HTR-8/SVneo (cell line): ENCODE measurements at regions not wholly inside any gene's neighbourhood (a gene's known extent, or its start where the extent isn't known, plus 50 kb on each side); places are given as distances from the start of the nearest gene placed in this dataset.
A peak's percentile ranks its signal among the peaks of the same experiment; 100 is the strongest.

Experiments
- DNase-seq: peaks from one replicate; pipeline ENCODE4 v3.0.0; 2011; ENCODE audit warnings: low spot score, mixed read lengths; ENCODE audit not compliant: insufficient read length
- FAIRE-seq: peaks from 2 replicates; lab custom pipeline; 2011; peaks lifted over from hg19 to GRCh38; lab: Jason Lieb, UNC

- FAIRE-seq (no peak), DNase-seq (no peak)
Observed at GRCh38 chr3:193779933-193780332, 186.9 kb downstream of the OPA1 start.

DNA sequence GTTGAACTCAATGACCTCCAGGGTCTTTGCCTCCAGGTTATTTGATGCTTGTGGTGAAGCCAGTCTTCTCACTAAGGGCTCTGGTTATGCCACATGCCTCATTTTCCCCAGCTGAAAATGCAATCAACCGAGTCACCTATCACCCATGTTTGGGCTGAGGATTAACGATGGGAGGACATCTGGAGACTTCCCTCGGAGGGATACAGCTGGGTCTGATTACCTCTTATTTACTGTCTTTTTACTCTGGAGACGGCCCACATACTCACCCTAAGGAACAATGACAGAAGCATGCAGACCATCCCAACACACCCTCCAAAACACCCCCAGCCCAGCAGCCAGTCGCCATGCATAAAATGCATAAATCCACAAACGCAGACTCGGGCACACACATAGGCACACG lies 187.4 kb downstream of the OPA1 start:
- FAIRE-seq (no peak), DNase-seq (no peak)

GRCh38 chr3:193780810-193781478 lies 187.9 kb downstream of the OPA1 start:
- DNase-seq, result peak; percentile 83
- FAIRE-seq, result no peak

GRCh38 chr3:193782276-193782647 lies 189.3 kb downstream of the OPA1 start:
- DNase-seq, result peak; percentile 67
- no peak for FAIRE-seq

DNA sequence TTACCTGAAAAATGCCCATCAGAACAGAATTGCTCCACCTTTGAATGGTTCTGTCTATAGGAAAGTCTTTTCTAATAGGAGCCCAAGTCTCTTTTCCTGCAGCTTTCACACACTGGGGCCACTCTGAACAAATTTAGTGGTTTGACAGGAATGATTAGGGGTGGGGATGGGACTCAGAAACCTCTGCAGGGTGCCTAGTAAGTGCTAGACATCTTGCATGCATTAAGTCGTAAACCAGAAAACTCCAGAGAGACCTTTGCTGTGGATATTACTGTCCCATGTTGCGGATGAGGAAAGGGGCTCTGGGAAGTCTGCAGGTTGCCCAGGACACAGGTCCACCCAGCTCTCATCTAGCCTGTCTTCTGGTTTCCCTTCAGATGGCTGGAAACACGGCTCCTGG lies 189.7 kb downstream of the OPA1 start:
- no peak for DNase-seq
- no peak for FAIRE-seq

- FAIRE-seq, result no peak
- no peak for DNase-seq
Observed at GRCh38 chr3:193783166-193783896, 190.3 kb downstream of the OPA1 start.

DNA sequence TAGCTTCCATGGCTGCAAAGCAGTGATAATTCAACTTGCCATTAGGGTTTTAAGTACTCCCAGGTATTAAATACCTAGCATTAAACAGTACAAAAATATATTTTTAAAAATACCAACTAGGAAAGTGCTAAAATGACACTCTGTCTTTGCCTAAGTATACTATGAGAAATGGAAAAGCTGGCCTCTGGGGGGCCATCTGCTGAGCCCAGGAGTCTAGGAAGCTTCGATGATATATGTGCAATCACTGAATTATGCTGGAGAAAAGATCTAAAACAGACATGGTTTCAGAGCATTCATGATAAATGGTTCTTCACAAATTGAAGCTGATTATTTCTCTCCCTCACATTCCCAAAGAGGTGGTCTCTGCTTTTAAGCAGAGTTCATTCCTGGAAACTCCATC lies 191.8 kb downstream of the OPA1 start:
- no peak for FAIRE-seq
- no peak for DNase-seq

- FAIRE-seq, result no peak
Observed at GRCh38 chr3:193787496-193787870, 194.5 kb downstream of the OPA1 start.

GRCh38 chr3:193788189-193788991 lies 195.4 kb downstream of the OPA1 start:
- DNase-seq (peak; percentile 83), FAIRE-seq (no peak)

More at GRCh38 chr3:193787496-193787870, 194.5 kb downstream of the OPA1 start:
- no peak for DNase-seq

GRCh38 chr3:193789455-193789854 lies 196.4 kb downstream of the OPA1 start:
- FAIRE-seq (no peak), DNase-seq (no peak)

DNA sequence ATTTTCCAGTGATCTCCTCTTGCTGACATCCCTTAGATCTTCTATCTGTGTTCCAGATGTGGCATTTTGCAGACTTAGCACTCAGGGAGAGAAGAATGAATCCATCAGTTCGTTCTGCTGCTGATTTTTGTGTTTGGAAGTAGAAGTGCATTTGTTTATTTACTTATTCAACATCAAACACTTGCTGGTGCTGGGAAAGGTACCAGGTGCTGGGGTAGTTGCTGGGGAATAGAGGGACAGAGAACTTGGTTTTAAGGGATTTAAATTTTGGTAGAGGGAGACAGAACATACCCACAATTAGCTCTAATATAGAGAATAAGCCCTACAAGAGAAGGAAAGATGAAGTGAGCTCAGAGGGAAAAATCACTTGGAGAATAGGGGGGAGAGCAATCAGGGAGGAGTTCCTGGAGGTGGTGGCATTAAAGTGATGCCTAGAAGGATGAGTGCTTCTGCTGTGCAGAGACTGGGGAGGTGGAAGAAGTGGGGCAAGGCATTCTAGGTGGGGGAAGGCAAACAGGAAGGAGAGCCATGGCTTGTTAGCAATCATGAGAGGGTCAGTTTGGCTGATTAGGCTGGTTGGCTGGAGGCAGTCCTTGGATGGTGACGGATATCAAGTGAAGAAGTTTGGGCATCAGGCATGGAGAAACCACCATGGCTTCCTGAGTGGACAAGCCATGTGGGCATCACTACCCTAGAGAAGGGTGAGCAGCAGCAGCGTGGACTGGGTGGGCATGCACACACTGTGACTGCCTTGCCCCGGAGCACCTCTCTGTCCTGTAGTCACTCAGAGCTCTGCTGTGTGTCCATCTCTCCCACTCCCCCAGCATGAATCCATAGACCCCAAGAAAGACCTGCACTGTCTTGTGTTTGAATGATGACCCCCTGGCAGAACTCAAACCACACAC lies 197.3 kb downstream of the OPA1 start:
- DNase-seq (no peak), FAIRE-seq (no peak)

DNA sequence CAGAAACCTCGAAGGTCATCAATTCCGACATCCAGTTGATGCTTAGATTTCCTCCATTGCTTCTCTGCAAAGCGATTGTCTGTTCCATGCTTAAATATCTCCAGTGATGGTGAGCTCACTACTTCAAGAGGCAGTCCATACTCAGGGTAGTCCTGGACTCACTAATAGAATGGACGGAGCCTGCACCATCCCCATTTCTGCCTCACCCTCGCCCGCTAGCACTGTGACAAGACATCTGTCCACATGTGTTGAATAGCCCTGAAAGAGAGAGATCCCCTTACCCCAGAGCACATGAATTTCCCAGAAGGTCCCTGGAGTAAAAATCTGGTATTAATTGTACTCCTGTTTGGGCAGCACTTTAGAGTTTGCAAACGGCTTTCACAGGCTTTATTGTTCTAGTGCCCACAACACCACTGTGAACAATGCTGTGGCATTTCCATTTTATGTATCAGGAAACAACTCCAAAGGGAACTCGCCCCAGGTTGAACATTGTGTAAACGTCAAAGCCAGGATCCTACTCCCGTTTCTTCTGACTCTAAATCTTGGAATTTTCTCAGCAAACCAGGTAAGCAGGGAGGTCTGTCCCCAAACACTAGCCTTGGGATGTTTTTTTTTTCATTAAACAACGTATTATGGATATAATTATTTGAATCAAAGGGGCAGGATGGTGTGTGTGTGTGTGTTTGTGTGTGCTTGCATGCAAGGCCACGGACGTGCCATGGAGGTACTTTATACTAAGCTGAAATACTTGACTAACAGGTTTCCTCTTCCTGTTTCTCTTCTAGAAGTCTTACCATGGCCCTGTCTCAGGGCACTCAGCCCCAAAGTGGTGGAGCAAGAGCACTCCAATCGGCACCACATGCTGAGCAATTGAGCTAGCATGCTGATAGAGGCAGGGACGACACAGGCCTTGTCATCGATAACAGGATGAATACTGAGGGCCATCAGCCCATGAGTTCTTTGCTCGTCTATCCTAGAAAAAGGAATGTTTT lies 198.3 kb downstream of the OPA1 start:
- DNase-seq (no peak), FAIRE-seq (no peak)

DNA sequence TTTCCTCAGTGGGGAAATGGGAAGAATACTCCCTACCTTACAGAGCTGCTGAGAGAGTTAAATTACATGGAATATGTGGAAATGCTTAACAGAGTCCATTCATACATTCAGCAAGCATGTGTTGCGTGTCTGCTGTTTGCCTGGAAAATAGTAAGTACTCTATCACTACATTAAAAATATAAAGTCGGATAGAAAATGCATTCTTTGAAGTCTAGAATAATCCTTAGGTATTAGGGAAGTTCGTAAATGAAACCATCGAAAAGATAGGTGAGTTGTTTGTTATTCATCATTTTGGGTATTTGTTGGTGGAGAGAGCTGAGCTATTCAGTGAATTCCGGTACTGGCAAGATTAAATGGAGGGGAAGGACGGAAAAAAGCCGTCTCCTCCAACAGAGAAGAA lies 200.1 kb downstream of the OPA1 start:
- no peak for FAIRE-seq

DNA sequence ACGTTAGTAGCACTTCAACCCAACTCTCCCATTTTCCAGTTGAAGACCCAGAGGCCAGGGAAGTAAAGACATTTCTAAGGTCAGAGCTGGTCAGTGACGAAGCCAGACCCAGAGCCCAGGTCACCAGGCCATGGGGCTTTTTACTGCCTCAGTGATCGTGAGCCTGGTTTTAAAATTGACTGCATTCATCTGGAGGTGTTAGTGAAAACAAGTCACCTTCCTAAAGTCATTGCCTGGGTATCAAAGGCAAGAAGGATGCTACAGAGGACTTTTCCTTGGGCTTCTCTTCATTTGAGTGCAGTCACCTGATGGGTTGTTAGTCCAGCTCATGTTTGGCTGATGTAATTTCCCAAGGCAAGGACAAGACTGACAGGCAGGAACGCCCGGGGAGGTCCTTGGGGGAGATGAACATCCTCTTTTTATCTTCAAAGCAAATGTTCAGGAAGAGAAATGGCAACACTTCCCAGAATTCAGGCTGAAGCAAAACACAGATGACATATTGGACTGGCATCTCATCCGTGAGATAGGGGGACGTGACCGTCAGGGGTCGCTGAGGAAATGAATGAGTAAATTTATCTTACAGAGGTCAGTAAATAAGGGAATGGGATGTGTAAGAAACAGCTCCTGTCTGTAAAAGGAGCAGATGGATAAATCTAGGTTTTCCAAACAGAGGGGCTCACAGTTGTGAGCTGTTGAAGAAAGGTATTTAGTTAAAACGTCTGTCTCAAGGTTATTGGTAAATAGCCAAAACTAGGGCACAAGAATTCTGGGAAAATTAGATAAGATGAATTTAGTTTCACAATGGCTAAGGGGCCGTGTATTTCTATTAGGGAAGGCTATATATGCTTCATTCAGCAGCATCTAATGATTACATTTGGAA lies 201.2 kb downstream of the OPA1 start:
- FAIRE-seq (no peak), DNase-seq (no peak)

More for the DNA sequence above, 200.1 kb downstream of the OPA1 start:
- no peak for DNase-seq

GRCh38 chr3:193795062-193795690 lies 202.2 kb downstream of the OPA1 start:
- DNase-seq, result no peak
- no peak for FAIRE-seq

GRCh38 chr3:193796089-193796488 lies 203.1 kb downstream of the OPA1 start:
- DNase-seq, result no peak
- no peak for FAIRE-seq

DNA sequence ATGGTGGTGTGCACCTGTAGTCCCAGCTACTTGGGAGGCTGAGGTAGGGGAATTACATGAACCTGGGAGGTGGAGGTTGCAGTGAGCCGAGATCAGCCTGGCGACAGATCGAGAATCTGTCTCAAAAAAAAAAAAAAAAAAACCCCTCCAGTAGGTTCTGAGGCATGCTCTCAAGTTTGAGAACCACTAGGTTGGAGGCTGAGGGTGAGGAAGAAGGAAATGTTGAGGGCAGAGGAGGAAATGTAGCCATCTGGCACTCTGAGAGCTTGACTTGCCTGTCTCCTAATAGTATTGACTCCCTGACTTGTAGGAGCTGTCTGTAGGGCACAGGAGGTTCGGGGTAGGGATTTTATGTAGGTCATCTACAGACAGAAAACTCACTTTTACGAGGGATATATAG lies 204.6 kb downstream of the OPA1 start:
- FAIRE-seq, result no peak
- DNase-seq, result no peak

DNA sequence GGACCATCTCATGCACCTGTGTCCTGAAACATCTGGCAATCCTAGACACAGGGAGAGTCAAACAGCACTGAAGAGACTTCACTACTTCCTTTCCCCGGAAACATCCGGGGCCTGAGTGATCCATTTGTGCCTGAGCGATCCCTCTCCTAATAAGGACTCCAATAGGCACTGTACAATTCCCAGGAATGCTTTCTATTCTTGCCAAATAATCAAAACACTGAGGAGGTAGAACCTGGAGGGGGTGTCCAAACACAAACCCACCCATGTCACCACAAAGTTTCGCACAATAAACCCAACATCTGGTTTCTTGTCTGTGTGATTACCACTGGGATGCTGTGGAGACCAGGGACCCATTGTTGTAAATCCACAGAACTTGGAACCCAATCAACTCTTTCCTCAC lies 205.0 kb downstream of the OPA1 start:
- no peak for DNase-seq
- no peak for FAIRE-seq
